HEK293T (cell line): ENCODE measurements at regions not wholly inside any gene's neighbourhood (a gene's known extent, or its start where the extent isn't known, plus 50 kb on each side); places are given as distances from the start of the nearest gene placed in this dataset.

ENCODE experiments used
- CTCF ChIA-PET: fragments of 350-600 bp; formaldehyde crosslinking; extraction: SDS; loops from one replicate; lab custom pipeline; 2021; ENCODE audit warnings: antibody characterized with exemption, inconsistent platforms; lab: Yijun Ruan, JAX
- POLR2A ChIA-PET: fragments of 350-600 bp; formaldehyde crosslinking; extraction: SDS; loops from one replicate; lab custom pipeline; 2020; ENCODE audit warnings: antibody characterized with exemption, inconsistent platforms; lab: Yijun Ruan, JAX
- DNase-seq: peaks from one replicate; pipeline ENCODE4 v3.0.0; 2012; ENCODE audit warnings: mixed read lengths; ENCODE audit errors: extremely low spot score
- ARNT ChIP-seq: fragments of 450-650 bp; IDR thresholded peaks from 2 replicates; pipeline ENCODE4 v1.6.1; 2017; ENCODE audit warnings: mild to moderate bottlenecking
- BHLHE40 ChIP-seq: fragments of 450-650 bp; IDR thresholded peaks from 2 replicates; pipeline ENCODE4 v1.6.1; 2016; ENCODE audit warnings: mild to moderate bottlenecking, moderate library complexity, borderline replicate concordance
- CTBP1 ChIP-seq: fragments of 450-650 bp; IDR thresholded peaks from 2 replicates; pipeline ENCODE4 v1.6.1; 2016; ENCODE audit warnings: borderline replicate concordance
- ELF4 ChIP-seq: fragments of 450-650 bp; IDR thresholded peaks from 2 replicates; pipeline ENCODE4 v1.6.1; 2017; ENCODE audit warnings: antibody characterized with exemption
- FOXA1 ChIP-seq: fragments of 450-650 bp; IDR thresholded peaks from 2 replicates; pipeline ENCODE4 v1.6.1; 2016; ENCODE audit warnings: mild to moderate bottlenecking
- FOXK2 ChIP-seq: fragments of 450-650 bp; IDR thresholded peaks from 2 replicates; pipeline ENCODE4 v1.6.1; 2016; ENCODE audit warnings: mild to moderate bottlenecking
- FOXM1 ChIP-seq: fragments of 450-650 bp; IDR thresholded peaks from 2 replicates; pipeline ENCODE4 v1.6.1; 2017; ENCODE audit warnings: mild to moderate bottlenecking, borderline replicate concordance
- HDGF ChIP-seq: fragments of 450-650 bp; IDR thresholded peaks from 2 replicates; pipeline ENCODE4 v1.6.1; 2017; ENCODE audit warnings: antibody characterized with exemption, borderline replicate concordance
- L3MBTL2 ChIP-seq: fragments of 450-650 bp; conservative IDR thresholded peaks from 2 replicates; pipeline ENCODE4 v1.6.1; 2016; ENCODE audit warnings: mild to moderate bottlenecking
- LEF1 ChIP-seq: fragments of 450-650 bp; IDR thresholded peaks from 2 replicates; pipeline ENCODE4 v1.6.1; 2017; ENCODE audit warnings: mild to moderate bottlenecking, borderline replicate concordance
- NFRKB ChIP-seq: fragments of 450-650 bp; IDR thresholded peaks from 2 replicates; pipeline ENCODE4 v1.6.1; 2016; ENCODE audit warnings: mild to moderate bottlenecking, moderate library complexity
- PKNOX1 ChIP-seq: fragments of 450-650 bp; IDR thresholded peaks from 2 replicates; pipeline ENCODE4 v1.6.1; 2016
- SP1 ChIP-seq: fragments of 450-650 bp; IDR thresholded peaks from 2 replicates; pipeline ENCODE4 v1.6.1; 2017
- SUZ12 ChIP-seq: fragments of 450-650 bp; IDR thresholded peaks from 2 replicates; pipeline ENCODE4 v1.6.1; 2016; ENCODE audit warnings: mild to moderate bottlenecking
- TARDBP ChIP-seq: fragments of 450-650 bp; IDR thresholded peaks from 2 replicates; pipeline ENCODE4 v1.6.1; 2016
- ZNF384 ChIP-seq: fragments of 450-650 bp; IDR thresholded peaks from 2 replicates; pipeline ENCODE4 v1.6.1; 2016

- CTCF ChIA-PET: no interaction called here
- no peak for DNase-seq
- TF ChIP-seq ZNF384: no peak
- TF ChIP-seq SP1: no peak
- no peak for TF ChIP-seq L3MBTL2
- no peak for TF ChIP-seq BHLHE40
- TF ChIP-seq FOXA1: no peak
- TF ChIP-seq FOXM1: no peak
- no peak for TF ChIP-seq TARDBP
- TF ChIP-seq CTBP1: no peak
- no peak for TF ChIP-seq LEF1
- no peak for TF ChIP-seq FOXK2
- POLR2A ChIA-PET: no interaction called here
Observed at GRCh38 chr3:164235289-164236028, 842.8 kb downstream of the SI start.

- ChIA-PET CTCF (no interaction called here), POLR2A (no interaction called here)
- TF ChIP-seq FOXK2 (no peak), PKNOX1 (no peak), HDGF (no peak), ARNT (no peak), LEF1 (no peak), SP1 (no peak), NFRKB (no peak), CTBP1 (no peak)
- DNase-seq: no peak
Observed at GRCh38 chr3:164233951-164234350, 844.3 kb downstream of the SI start.

- no peak for DNase-seq
- ChIA-PET POLR2A (no interaction called here), CTCF (no interaction called here)
- no peak for TF ChIP-seq FOXK2
- no peak for TF ChIP-seq LEF1
- TF ChIP-seq NFRKB: no peak
- TF ChIP-seq FOXM1: no peak
- TF ChIP-seq PKNOX1: no peak
- TF ChIP-seq FOXA1: no peak
- no peak for TF ChIP-seq ZNF384
- no peak for TF ChIP-seq ARNT
- TF ChIP-seq TARDBP: no peak
- TF ChIP-seq L3MBTL2: no peak
- TF ChIP-seq SUZ12: no peak
- no peak for TF ChIP-seq ELF4
- no peak for TF ChIP-seq BHLHE40
- TF ChIP-seq SP1: no peak
- TF ChIP-seq CTBP1: no peak
- no peak for TF ChIP-seq HDGF
Observed at GRCh38 chr3:164231718-164232117, 846.6 kb downstream of the SI start.

- DNase-seq: no peak
- no peak for TF ChIP-seq LEF1
- TF ChIP-seq NFRKB: no peak
- TF ChIP-seq TARDBP: no peak
- TF ChIP-seq L3MBTL2: no peak
- TF ChIP-seq CTBP1: no peak
- no peak for TF ChIP-seq ARNT
- TF ChIP-seq FOXK2: no peak
- TF ChIP-seq ZNF384: no peak
- TF ChIP-seq ELF4: no peak
- TF ChIP-seq HDGF: no peak
- ChIA-PET CTCF (no interaction called here), POLR2A (no interaction called here)
Observed at GRCh38 chr3:164230385-164231094, 847.8 kb downstream of the SI start.

GRCh38 chr3:164224126-164224525, 854.2 kb downstream of the SI start:
- POLR2A ChIA-PET: no interaction called here
- CTCF ChIA-PET: no interaction called here
- DNase-seq: no peak
- no peak for TF ChIP-seq L3MBTL2
- no peak for TF ChIP-seq FOXM1
- no peak for TF ChIP-seq ZNF384
- TF ChIP-seq CTBP1: no peak
- TF ChIP-seq LEF1: no peak
- no peak for TF ChIP-seq TARDBP
- no peak for TF ChIP-seq NFRKB
- TF ChIP-seq SP1: no peak
- TF ChIP-seq SUZ12: no peak
- no peak for TF ChIP-seq FOXA1
- TF ChIP-seq FOXK2: no peak
- TF ChIP-seq ELF4: no peak
- no peak for TF ChIP-seq BHLHE40
- TF ChIP-seq ARNT: no peak
- no peak for TF ChIP-seq HDGF
- TF ChIP-seq PKNOX1: no peak

- ChIA-PET CTCF (no interaction called here), POLR2A (no interaction called here)
- TF ChIP-seq ARNT (no peak), SP1 (no peak), FOXK2 (no peak), L3MBTL2 (no peak), CTBP1 (no peak)
- DNase-seq: no peak
Observed at GRCh38 chr3:164222197-164222596, 856.1 kb downstream of the SI start.
